ENCODE measurements at regions not wholly inside any gene's neighbourhood (a gene's known extent, or its start where the extent isn't known, plus 50 kb on each side); places are given as distances from the start of the nearest gene placed in this dataset.

DNA sequence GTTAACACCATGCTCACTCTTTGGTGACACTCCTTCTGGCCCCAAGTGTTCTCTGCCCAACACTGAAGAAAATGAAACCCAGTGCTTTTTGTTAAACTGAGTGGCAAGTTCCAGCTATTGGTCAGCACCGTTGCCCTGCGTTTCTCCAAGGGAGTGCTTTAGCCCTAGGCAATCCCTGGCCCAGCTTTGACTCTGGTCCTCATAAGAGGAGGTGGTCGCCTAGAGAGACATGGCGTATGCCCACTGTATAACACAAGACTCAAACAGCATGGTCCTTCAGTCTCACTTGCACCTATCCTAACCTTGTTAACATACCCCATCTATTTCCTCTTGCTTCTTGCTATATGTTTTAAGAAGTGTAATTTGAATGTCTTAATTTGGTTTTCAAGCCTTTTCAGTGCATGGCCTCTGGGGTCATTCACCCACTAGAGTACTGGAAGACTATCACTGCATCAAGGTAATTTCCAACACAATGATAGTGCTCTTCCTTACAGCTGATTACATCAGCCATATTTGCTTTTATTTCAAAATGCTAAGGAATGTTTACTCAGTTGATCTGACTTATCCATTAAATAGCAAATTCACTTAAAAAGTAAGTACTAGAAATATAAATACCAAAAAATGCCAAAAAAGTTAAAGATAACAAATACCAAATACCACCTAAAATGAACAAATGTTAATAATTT lies 190.5 kb upstream of the SOX21 start:
- 82 to 87% (median 84%) methylated on average over 4 of the region's 4 CpGs for WGBS, 3 donors
- H3K9me3 ChIP-seq: no peaks in the 10 kb centered on the region
- DNase-seq: no peak
- no peak overlapping the region for H3K27ac ChIP-seq
- H3K4me1 ChIP-seq (ENCODE audit: insufficient read depth): no peaks in the 10 kb centered on the region
- no peaks in the 10 kb centered on the region for H3K36me3 ChIP-seq
- H3K4me3 ChIP-seq: no peak overlapping the region
- no peaks in the 10 kb centered on the region for H3K27me3 ChIP-seq
- TF ChIP-seq, protein P1, sequence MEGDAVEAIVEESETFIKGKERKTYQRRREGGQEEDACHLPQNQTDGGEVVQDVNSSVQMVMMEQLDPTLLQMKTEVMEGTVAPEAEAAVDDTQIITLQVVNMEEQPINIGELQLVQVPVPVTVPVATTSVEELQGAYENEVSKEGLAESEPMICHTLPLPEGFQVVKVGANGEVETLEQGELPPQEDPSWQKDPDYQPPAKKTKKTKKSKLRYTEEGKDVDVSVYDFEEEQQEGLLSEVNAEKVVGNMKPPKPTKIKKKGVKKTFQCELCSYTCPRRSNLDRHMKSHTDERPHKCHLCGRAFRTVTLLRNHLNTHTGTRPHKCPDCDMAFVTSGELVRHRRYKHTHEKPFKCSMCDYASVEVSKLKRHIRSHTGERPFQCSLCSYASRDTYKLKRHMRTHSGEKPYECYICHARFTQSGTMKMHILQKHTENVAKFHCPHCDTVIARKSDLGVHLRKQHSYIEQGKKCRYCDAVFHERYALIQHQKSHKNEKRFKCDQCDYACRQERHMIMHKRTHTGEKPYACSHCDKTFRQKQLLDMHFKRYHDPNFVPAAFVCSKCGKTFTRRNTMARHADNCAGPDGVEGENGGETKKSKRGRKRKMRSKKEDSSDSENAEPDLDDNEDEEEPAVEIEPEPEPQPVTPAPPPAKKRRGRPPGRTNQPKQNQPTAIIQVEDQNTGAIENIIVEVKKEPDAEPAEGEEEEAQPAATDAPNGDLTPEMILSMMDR (IDR thresholded peaks at IDR 0.05): no peak
- no peak for TF ChIP-seq POLR2A (IDR thresholded peaks at IDR 0.05)
- TF ChIP-seq EP300 (IDR thresholded peaks at IDR 0.05): no peak
- intact Hi-C loops (cut with DNase I): no loop called here

DNA sequence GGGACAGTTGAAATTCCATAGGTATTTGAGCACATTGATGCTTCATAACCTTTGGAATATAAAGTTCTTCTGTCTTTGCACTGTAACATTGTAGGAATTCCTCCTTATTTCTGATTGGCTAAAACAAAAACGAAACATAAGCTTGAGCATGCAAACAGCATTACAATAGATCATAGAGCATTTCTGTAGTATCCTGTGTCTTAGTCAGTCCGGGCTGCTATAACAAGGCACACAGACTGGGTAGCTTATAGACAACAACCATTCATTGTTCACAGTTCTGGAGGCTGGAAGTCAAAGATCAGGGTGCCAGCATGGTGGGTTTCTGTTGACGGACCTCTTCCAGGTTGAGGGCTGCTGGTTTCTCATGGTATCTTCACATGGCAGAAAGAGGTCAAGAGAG lies 188.7 kb upstream of the SOX21 start:
- Histone ChIP-seq H3K4me1 (ENCODE audit: insufficient read depth) (no peaks in the 10 kb centered on the region), H3K27ac (no peak overlapping the region), H3K27me3 (no peaks in the 10 kb centered on the region), H3K36me3 (no peaks in the 10 kb centered on the region), H3K4me3 (no peak overlapping the region), H3K9me3 (no peaks in the 10 kb centered on the region)
- TF ChIP-seq, protein P1 (IDR thresholded peaks at IDR 0.05): no peak
- no peak for TF ChIP-seq POLR2A (IDR thresholded peaks at IDR 0.05)
- no peak for TF ChIP-seq EP300 (IDR thresholded peaks at IDR 0.05)
- DNase-seq: no peak
- intact Hi-C loops (cut with DNase I): no loop called here
- 73 to 85% (median 85%) methylated on average over 3 of the region's 3 CpGs for WGBS, 3 donors

DNA sequence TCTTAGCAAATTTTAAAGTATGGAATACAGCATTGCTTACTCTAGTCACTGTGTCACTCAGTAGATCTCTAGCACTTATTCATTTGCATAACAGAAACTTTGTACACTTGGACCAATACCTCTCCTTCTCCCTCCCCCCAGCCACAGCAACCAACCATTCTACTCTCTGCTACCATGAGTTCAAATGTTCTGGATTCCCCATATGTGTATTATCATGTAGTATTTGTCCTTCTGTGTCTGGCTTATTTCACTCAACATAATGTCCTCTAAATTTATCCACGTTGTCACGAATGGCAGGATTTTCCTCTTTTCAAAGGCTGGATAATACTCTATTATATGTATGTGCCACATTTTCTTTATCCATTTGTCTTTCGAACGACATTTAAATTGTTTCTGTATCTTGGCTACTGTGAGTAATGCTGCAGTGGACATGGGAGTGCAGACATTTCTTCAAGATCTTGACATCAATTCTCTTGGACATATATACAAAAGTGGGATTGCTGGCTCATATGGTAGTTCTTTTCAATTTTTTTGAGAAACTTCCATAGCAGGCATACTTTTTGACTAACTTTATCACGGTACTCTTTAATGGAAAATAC lies 184.5 kb upstream of the SOX21 start:
- WGBS, 3 donors: 83 to 90% (median 88%) methylated on average over 5 of the region's 5 CpGs
- Histone ChIP-seq H3K36me3 (no peaks in the 10 kb centered on the region), H3K4me3 (no peak overlapping the region), H3K4me1 (ENCODE audit: insufficient read depth) (no peaks in the 10 kb centered on the region), H3K9me3 (no peaks in the 10 kb centered on the region), H3K27ac (no peak overlapping the region), H3K27me3 (no peaks in the 10 kb centered on the region)
- DNase-seq: no peak
- intact Hi-C loops (cut with DNase I): no loop called here
- TF ChIP-seq EP300 (IDR thresholded peaks at IDR 0.05): no peak
- TF ChIP-seq, protein P1 (IDR thresholded peaks at IDR 0.05): no peak
- TF ChIP-seq POLR2A (IDR thresholded peaks at IDR 0.05): no peak

DNA sequence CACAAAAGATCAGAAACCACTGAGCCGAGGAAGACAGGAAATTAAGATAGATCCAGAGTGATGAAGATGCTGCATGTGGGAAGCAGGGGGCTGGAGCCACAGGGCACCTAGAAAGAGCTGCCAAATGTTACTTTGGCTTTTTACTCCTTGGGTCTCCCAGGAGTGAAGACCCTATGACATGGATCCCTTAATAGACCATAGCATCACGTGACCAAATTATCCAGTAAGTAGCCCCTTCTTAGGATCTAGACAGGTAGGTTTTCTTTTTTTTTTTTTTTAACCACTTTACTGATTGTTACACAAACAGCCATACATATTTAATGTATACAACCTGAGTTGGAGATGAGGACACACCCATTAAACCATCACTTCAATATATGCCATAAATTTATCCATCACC lies 183.9 kb upstream of the SOX21 start:
- TF ChIP-seq POLR2A (IDR thresholded peaks at IDR 0.05) (no peak), EP300 (IDR thresholded peaks at IDR 0.05) (no peak)
- TF ChIP-seq, protein P1 (IDR thresholded peaks at IDR 0.05): no peak
- Histone ChIP-seq H3K4me3 (no peak overlapping the region), H3K27me3 (no peaks in the 10 kb centered on the region), H3K36me3 (no peaks in the 10 kb centered on the region), H3K4me1 (ENCODE audit: insufficient read depth) (no peaks in the 10 kb centered on the region), H3K27ac (no peak overlapping the region), H3K9me3 (no peaks in the 10 kb centered on the region)
- DNase-seq: no peak
- 68 to 72% (median 72%) methylated on average over 2 of the region's 2 CpGs for WGBS, 3 donors
- intact Hi-C loops (cut with DNase I): no loop called here
